ENCODE measurements at regions not wholly inside any gene's neighbourhood (a gene's known extent, or its start where the extent isn't known, plus 50 kb on each side); places are given as distances from the start of the nearest gene placed in this dataset.

GRCh38 chr6:1145768-1146218, 166.1 kb upstream of the FOXQ1 start:
- WGBS (ENCODE audit: low lambda C conversion rate), result 4% methylated on average over 8 of the region's 8 CpGs
- Histone ChIP-seq H3F3A (replicated peaks; ENCODE audit: insufficient read depth) (no peaks in the 10 kb centered on the region), H3K27me3 (ENCODE audit: insufficient read depth) (peaks cover 49% of the 10 kb centered on the region), H3K4me3 (ENCODE audit: low read depth in 2 of 2, low read length in 1 of 2) (no peak overlapping the region), H3K9ac (no peak overlapping the region), H3K9me2 (no peaks in the 10 kb centered on the region), H3K9me3 (no peaks in the 10 kb centered on the region), H3K4me1 (ENCODE audit: control insufficient read depth in 1 of 2, insufficient read depth in 2 of 2, low read depth in 1 of 2, low read length in 1 of 2) (no peaks in the 10 kb centered on the region), H3K36me3 (replicated peaks in 1 of 2; ENCODE audit: control insufficient read depth in 1 of 2, insufficient read depth in 2 of 2, low read length in 1 of 2) (no peaks in the 10 kb centered on the region), H2AFZ (ENCODE audit: low read depth) (no peak overlapping the region), H3K79me2 (ENCODE audit: insufficient read depth) (no peaks in the 10 kb centered on the region), H3K27ac (ENCODE audit: low read depth in 2 of 2, low read length in 1 of 2) (no peak overlapping the region), H3K4me2 (no peak overlapping the region), H4K20me1 (ENCODE audit: insufficient read depth) (no peaks in the 10 kb centered on the region)
- DNase-seq, result no peak
- CTCF ChIA-PET, result interaction anchor here (0.6 kb wide), 1 partner anchor 8 kb away, joined by 3 read pairs; no protein-coding TSS in a partner anchor
- TF ChIP-seq RAD21 (IDR thresholded peaks at IDR 0.05; ENCODE audit: low read length), result no peak
- POLR2A ChIA-PET, result no interaction called here

- Histone ChIP-seq H3F3A (replicated peaks; ENCODE audit: insufficient read depth) (no peaks in the 10 kb centered on the region), H3K9me3 (no peaks in the 10 kb centered on the region), H3K4me3 (ENCODE audit: low read depth in 2 of 2, low read length in 1 of 2) (no peak overlapping the region), H3K79me2 (ENCODE audit: insufficient read depth) (no peaks in the 10 kb centered on the region), H3K27ac (ENCODE audit: low read depth in 2 of 2, low read length in 1 of 2) (no peak overlapping the region), H4K20me1 (ENCODE audit: insufficient read depth) (no peaks in the 10 kb centered on the region), H3K9me2 (no peaks in the 10 kb centered on the region), H2AFZ (ENCODE audit: low read depth) (no peak overlapping the region), H3K9ac (no peak overlapping the region), H3K4me1 (ENCODE audit: control insufficient read depth in 1 of 2, insufficient read depth in 2 of 2, low read depth in 1 of 2, low read length in 1 of 2) (no peaks in the 10 kb centered on the region), H3K4me2 (no peak overlapping the region), H3K36me3 (replicated peaks in 1 of 2; ENCODE audit: control insufficient read depth in 1 of 2, insufficient read depth in 2 of 2, low read length in 1 of 2) (no peaks in the 10 kb centered on the region), H3K27me3 (ENCODE audit: insufficient read depth) (peaks cover 49% of the 10 kb centered on the region)
- CTCF ChIA-PET, result no interaction called here
- WGBS (ENCODE audit: low lambda C conversion rate), result 4% methylated on average over 10 of the region's 10 CpGs
- no peak for DNase-seq
- TF ChIP-seq ELF1 (IDR thresholded peaks at IDR 0.05), result no peak
- no peak for TF ChIP-seq EP300 (IDR thresholded peaks at IDR 0.05; ENCODE audit: borderline replicate concordance in 1 of 2, low read depth in 1 of 2, low read length in 1 of 2)
- POLR2A ChIA-PET, result no interaction called here
These were observed 166.8 kb upstream of the FOXQ1 start for GRCh38 chr6:1144842-1145767.

GRCh38 chr6:1143655-1144054, 168.2 kb upstream of the FOXQ1 start:
- Histone ChIP-seq H3K36me3 (replicated peaks in 1 of 2; ENCODE audit: control insufficient read depth in 1 of 2, insufficient read depth in 2 of 2, low read length in 1 of 2) (no peaks in the 10 kb centered on the region), H3K4me2 (no peak overlapping the region), H3K27me3 (ENCODE audit: insufficient read depth) (peaks cover 45% of the 10 kb centered on the region), H3K9me3 (no peaks in the 10 kb centered on the region), H3K9me2 (no peaks in the 10 kb centered on the region), H3K4me3 (ENCODE audit: low read depth in 2 of 2, low read length in 1 of 2) (no peak overlapping the region), H3K79me2 (ENCODE audit: insufficient read depth) (no peaks in the 10 kb centered on the region), H3F3A (replicated peaks; ENCODE audit: insufficient read depth) (no peaks in the 10 kb centered on the region), H2AFZ (ENCODE audit: low read depth) (no peak overlapping the region), H3K27ac (ENCODE audit: low read depth in 2 of 2, low read length in 1 of 2) (no peak overlapping the region), H4K20me1 (ENCODE audit: insufficient read depth) (no peaks in the 10 kb centered on the region), H3K9ac (no peak overlapping the region), H3K4me1 (ENCODE audit: control insufficient read depth in 1 of 2, insufficient read depth in 2 of 2, low read depth in 1 of 2, low read length in 1 of 2) (no peaks in the 10 kb centered on the region)
- 17% methylated on average over 7 of the region's 7 CpGs for WGBS (ENCODE audit: low lambda C conversion rate)
- no peak for DNase-seq
- TF ChIP-seq NFIC (IDR thresholded peaks at IDR 0.05; ENCODE audit: borderline replicate concordance), result no peak
- TF ChIP-seq SIN3A (IDR thresholded peaks at IDR 0.05; ENCODE audit: borderline replicate concordance, low read depth, low read length), result no peak
- TF ChIP-seq USF2 (IDR thresholded peaks at IDR 0.05; ENCODE audit: borderline replicate concordance, low read depth, low read length), result no peak
- no peak for TF ChIP-seq USF1 (IDR thresholded peaks at IDR 0.05; ENCODE audit: borderline replicate concordance, low read depth)
- no peak for TF ChIP-seq RCOR1 (IDR thresholded peaks at IDR 0.05; ENCODE audit: low read length)
- TF ChIP-seq RAD21 (IDR thresholded peaks at IDR 0.05; ENCODE audit: low read length), result no peak
- no peak for TF ChIP-seq MEF2A (IDR thresholded peaks at IDR 0.05; ENCODE audit: borderline replicate concordance, low read depth)
- no peak for TF ChIP-seq ZBTB33 (IDR thresholded peaks at IDR 0.05; ENCODE audit: borderline replicate concordance, low read depth)
- no peak for TF ChIP-seq TEAD4 (IDR thresholded peaks at IDR 0.05; ENCODE audit: borderline replicate concordance, insufficient read depth)
- POLR2A ChIA-PET, result no interaction called here
- CTCF ChIA-PET, result no interaction called here

Data from SK-N-SH (cell line).